Smooth muscle cell (in vitro differentiated cells): ENCODE measurements at regions not wholly inside any gene's neighbourhood (a gene's known extent, or its start where the extent isn't known, plus 50 kb on each side); places are given as distances from the start of the nearest gene placed in this dataset.

Experiments used
- DNase-seq: peaks from one replicate; lab custom pipeline; 2025; ENCODE audit not compliant: unreplicated experiment; lab: John Stamatoyannopoulos, UW
- H2AFZ ChIP-seq: fragments of 200-600 bp; sonication (generic); 2 replicates; pipeline ENCODE4 v1.6.0; 2016; ENCODE audit warnings: antibody characterized with exemption, low read depth, mild to moderate bottlenecking
- H3F3A ChIP-seq: fragments of 200-600 bp; sonication (generic); 2 replicates; pipeline ENCODE4 v1.6.0; 2017; ENCODE audit warnings: antibody characterized with exemption, low read depth
- H3K27ac ChIP-seq: fragments of 200-600 bp; sonication (generic); 2 replicates; pipeline ENCODE4 v1.5.1; 2016; ENCODE audit warnings: low read depth, mild to moderate bottlenecking
- H3K27me3 ChIP-seq: fragments of 200-600 bp; sonication (generic); 2 replicates; pipeline ENCODE4 v1.6.1; 2016; ENCODE audit warnings: low read depth, mild to moderate bottlenecking
- H3K36me3 ChIP-seq: fragments of 200-600 bp; sonication (generic); 2 replicates; pipeline ENCODE4 v1.5.1; 2016; ENCODE audit warnings: low read depth
- H3K4me1 ChIP-seq: fragments of 200-600 bp; sonication (generic); 2 replicates; pipeline ENCODE4 v1.5.1; 2016; ENCODE audit warnings: low read depth
- H3K4me2 ChIP-seq: fragments of 200-600 bp; sonication (generic); 2 replicates; pipeline ENCODE4 v1.6.0; 2016; ENCODE audit warnings: mild to moderate bottlenecking
- H3K4me3 ChIP-seq: fragments of 200-600 bp; sonication (generic); 2 replicates; pipeline ENCODE4 v1.5.1; 2016; ENCODE audit warnings: mild to moderate bottlenecking
- H3K79me2 ChIP-seq: fragments of 200-600 bp; sonication (generic); 2 replicates; pipeline ENCODE4 v1.6.0; 2016; ENCODE audit warnings: low read depth, mild to moderate bottlenecking
- H3K9ac ChIP-seq: fragments of 200-600 bp; sonication (generic); 2 replicates; pipeline ENCODE4 v1.6.0; 2016; ENCODE audit warnings: low read depth
- H3K9me3 ChIP-seq: fragments of 200-600 bp; sonication (generic); replicated peaks from 2 replicates; pipeline ENCODE4 v1.5.1; 2016; ENCODE audit warnings: low read depth
- H4K20me1 ChIP-seq: fragments of 200-600 bp; sonication (generic); 2 replicates; pipeline ENCODE4 v1.6.0; 2016; ENCODE audit warnings: low read depth
- CTCF ChIP-seq: fragments of 200-600 bp; sonication (generic); IDR thresholded peaks from 2 replicates; pipeline ENCODE4 v1.5.1; 2017; ENCODE audit warnings: borderline replicate concordance, mild to moderate bottlenecking, antibody characterized with exemption; ENCODE audit not compliant: insufficient read depth, poor library complexity, severe bottlenecking
- WGBS: methylation state at CpG from one replicate; pipeline ENCODE4 v1.1.7; 2016; ENCODE audit warnings: low lambda C conversion rate; 5-methylcytosine and 5-hydroxymethylcytosine counted together

- H3K4me2 ChIP-seq = no peak overlapping the region
- no peak overlapping the region for H3K9ac ChIP-seq
These were observed 584.5 kb downstream of the SLITRK1 start for GRCh38 chr13:83297586-83298290.

GRCh38 chr13:83295686-83296085 is 586.6 kb downstream of the SLITRK1 start:
- Histone ChIP-seq H3K79me2 (no peaks in the 10 kb centered on the region), H4K20me1 (no peaks in the 10 kb centered on the region), H3K27ac (no peak overlapping the region), H3K4me2 (no peak overlapping the region), H3K4me1 (no peaks in the 10 kb centered on the region), H3K27me3 (no peaks in the 10 kb centered on the region), H3K9me3 (no peaks in the 10 kb centered on the region), H3F3A (no peaks in the 10 kb centered on the region), H3K36me3 (no peaks in the 10 kb centered on the region), H2AFZ (no peak overlapping the region), H3K9ac (no peak overlapping the region), H3K4me3 (no peak overlapping the region)
- TF ChIP-seq CTCF = no peak
- DNase-seq = no peak

More at GRCh38 chr13:83297586-83298290, 584.5 kb downstream of the SLITRK1 start:
- Histone ChIP-seq H3K79me2 (no peaks in the 10 kb centered on the region), H3K4me1 (no peaks in the 10 kb centered on the region), H4K20me1 (no peaks in the 10 kb centered on the region), H2AFZ (no peak overlapping the region), H3K27me3 (no peaks in the 10 kb centered on the region), H3K9me3 (no peaks in the 10 kb centered on the region), H3K4me3 (no peak overlapping the region), H3K36me3 (no peaks in the 10 kb centered on the region), H3F3A (no peaks in the 10 kb centered on the region), H3K27ac (no peak overlapping the region)
- no peak for TF ChIP-seq CTCF
- no peak for DNase-seq
- WGBS = 81% methylated on average over 8 of the region's 8 CpGs

DNA sequence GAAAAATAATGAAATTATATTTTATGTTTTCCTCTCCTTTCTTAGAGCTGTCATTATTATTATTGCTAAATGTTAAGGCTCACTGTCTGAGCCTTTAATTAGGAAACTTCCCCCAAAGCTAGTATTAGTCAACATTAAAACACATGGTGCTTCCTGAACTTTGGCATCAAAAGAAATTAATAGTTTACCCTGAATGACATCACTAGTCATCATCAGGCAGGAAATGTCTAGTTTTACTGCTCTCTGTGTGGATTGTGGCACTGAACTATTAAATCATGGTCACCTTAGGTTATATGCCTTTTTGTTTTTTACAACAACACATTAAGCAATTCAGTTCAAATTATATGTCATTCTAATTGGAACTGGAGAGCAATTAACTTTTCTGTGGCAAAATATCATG is 595.5 kb downstream of the SLITRK1 start:
- no peaks in the 10 kb centered on the region for H3F3A ChIP-seq
- no peaks in the 10 kb centered on the region for H3K27me3 ChIP-seq
- H3K79me2 ChIP-seq = no peaks in the 10 kb centered on the region
- no peak overlapping the region for H3K4me2 ChIP-seq
- H3K27ac ChIP-seq = no peak overlapping the region
- H3K4me1 ChIP-seq = no peaks in the 10 kb centered on the region
- H3K9me3 ChIP-seq = no peaks in the 10 kb centered on the region
- H2AFZ ChIP-seq = no peak overlapping the region
- DNase-seq = no peak
- no peaks in the 10 kb centered on the region for H4K20me1 ChIP-seq
- no peak overlapping the region for H3K9ac ChIP-seq
- H3K4me3 ChIP-seq = no peak overlapping the region
- no peaks in the 10 kb centered on the region for H3K36me3 ChIP-seq
- no peak for TF ChIP-seq CTCF

DNA sequence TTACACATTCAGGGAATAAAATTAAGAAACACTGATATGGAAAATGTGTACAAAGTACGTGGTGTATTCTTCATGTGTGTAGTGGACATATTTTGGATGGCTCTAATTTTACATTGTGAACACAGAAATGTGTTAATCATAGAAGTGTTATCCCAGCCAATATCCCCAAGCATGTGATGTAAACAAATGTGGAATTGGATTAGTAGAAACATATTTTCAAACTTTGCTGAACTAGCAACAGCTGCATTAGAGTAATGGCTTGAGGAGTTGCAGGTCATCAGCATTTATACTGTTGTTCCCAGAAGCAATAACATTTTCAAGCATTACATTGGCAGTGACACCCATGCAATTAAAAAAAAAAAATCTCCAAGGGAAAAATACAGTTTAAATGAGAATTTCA is 600.6 kb downstream of the SLITRK1 start:
- TF ChIP-seq CTCF = no peak
- H3K36me3 ChIP-seq = no peaks in the 10 kb centered on the region
- H3K9me3 ChIP-seq = no peaks in the 10 kb centered on the region
- H3K4me1 ChIP-seq = no peaks in the 10 kb centered on the region
- WGBS = 94% methylated on average over 1 of the region's 1 CpG
- H3K27me3 ChIP-seq = no peaks in the 10 kb centered on the region
- no peak for DNase-seq
- H3K79me2 ChIP-seq = no peaks in the 10 kb centered on the region
- no peak overlapping the region for H3K4me2 ChIP-seq
- no peak overlapping the region for H3K27ac ChIP-seq
- no peaks in the 10 kb centered on the region for H3F3A ChIP-seq
- H2AFZ ChIP-seq = no peak overlapping the region
- no peak overlapping the region for H3K4me3 ChIP-seq
- no peak overlapping the region for H3K9ac ChIP-seq
- H4K20me1 ChIP-seq = no peaks in the 10 kb centered on the region
